Right kidney (tissue), 1 donor: ENCODE measurements at regions not wholly inside any gene's neighbourhood (a gene's known extent, or its start where the extent isn't known, plus 50 kb on each side); places are given as distances from the start of the nearest gene placed in this dataset.
A peak's percentile ranks its signal among the peaks of the same experiment; 100 is the strongest.

Experiments used
- DNase-seq: peaks from one replicate; pipeline ENCODE4 v3.0.0-alpha.2; 2016

- DNase-seq, result no peak
These were observed 533.4 kb upstream of the ID2 start for GRCh38 chr2:8148260-8149006.

GRCh38 chr2:8149007-8149405, 532.9 kb upstream of the ID2 start:
- DNase-seq, result no peak

- DNase-seq, result peak; percentile 31
These were observed 531.8 kb upstream of the ID2 start for GRCh38 chr2:8149985-8150539.

- no peak for DNase-seq
These were observed 530.0 kb upstream of the ID2 start for GRCh38 chr2:8151888-8152287.

GRCh38 chr2:8152392-8153257, 529.2 kb upstream of the ID2 start:
- no peak for DNase-seq

GRCh38 chr2:8153258-8153718, 528.6 kb upstream of the ID2 start:
- DNase-seq, result no peak

- no peak for DNase-seq
These were observed 527.6 kb upstream of the ID2 start for GRCh38 chr2:8154270-8154669.

- DNase-seq, result no peak
These were observed 526.9 kb upstream of the ID2 start for GRCh38 chr2:8154936-8155335.

GRCh38 chr2:8157621-8158430, 524.0 kb upstream of the ID2 start:
- DNase-seq, result no peak

GRCh38 chr2:8158711-8159110, 523.1 kb upstream of the ID2 start:
- no peak for DNase-seq

GRCh38 chr2:8159211-8159965, 522.5 kb upstream of the ID2 start:
- no peak for DNase-seq

- no peak for DNase-seq
These were observed 521.8 kb upstream of the ID2 start for GRCh38 chr2:8159966-8160603.

GRCh38 chr2:8160959-8161358, 520.9 kb upstream of the ID2 start:
- DNase-seq, result no peak

GRCh38 chr2:8162552-8162951, 519.3 kb upstream of the ID2 start:
- DNase-seq, result peak; percentile 35

GRCh38 chr2:8165550-8165949, 516.3 kb upstream of the ID2 start:
- no peak for DNase-seq

GRCh38 chr2:8168022-8168717, 513.7 kb upstream of the ID2 start:
- DNase-seq, result no peak

GRCh38 chr2:8168876-8169424, 512.9 kb upstream of the ID2 start:
- DNase-seq, result no peak

- no peak for DNase-seq
These were observed 512.4 kb upstream of the ID2 start for GRCh38 chr2:8169443-8169842.

- DNase-seq, result no peak
These were observed 511.1 kb upstream of the ID2 start for GRCh38 chr2:8170552-8171327.
